HCT116 (cell line): ENCODE measurements at regions not wholly inside any gene's neighbourhood (a gene's known extent, or its start where the extent isn't known, plus 50 kb on each side); places are given as distances from the start of the nearest gene placed in this dataset.

ENCODE experiments used
- ATAC-seq: fragments of 200-7000 bp; cut with Tn5 transposase; 2 replicates; pipeline ENCODE4 v1.9.1; 2020; ENCODE audit warnings: mild to moderate bottlenecking, moderate library complexity
- BruUV-seq: library from RNA; stranded (reverse); fragments of 400-500 nt; replicated peaks from 2 replicates; lab custom pipeline; 2021; lab: Mats Ljungman, UMichigan
- CTCF ChIA-PET: fragments of 300-600 bp; sonication (Branson Sonifier 250); formaldehyde crosslinking; loops from one replicate; lab custom pipeline; 2021; ENCODE audit warnings: antibody characterized with exemption; lab: Charles Lee
- POLR2A ChIA-PET: fragments of 300-600, 350-600 bp; sonication (Branson Sonifier 250); formaldehyde crosslinking; loops from one replicate; lab custom pipeline; 2021; ENCODE audit warnings: antibody characterized with exemption; lab: Charles Lee
- RAD21 ChIA-PET, 2 experiments: fragments of 300-600 bp; sonication (Branson Sonifier 250); formaldehyde crosslinking; loops; one replicate each; lab custom pipeline; 2023; ENCODE audit warnings: low total read pairs in 2 of 2; ENCODE audit not compliant: uncharacterized antibody in 2 of 2, unreplicated experiment in 2 of 2, low non-redundant PET in 1 of 2; lab: Charles Lee
- DNase-seq: peaks from one replicate; pipeline ENCODE4 v3.0.0-alpha.2; 2010; ENCODE audit warnings: low read depth, low spot score
- H2AFZ ChIP-seq: fragments of 200-600 bp; shearing (Covaris generic), sonication (generic); 2 replicates; pipeline ENCODE4 v1.6.1; 2017; ENCODE audit warnings: low read depth, mixed run types, mixed read lengths, antibody characterized with exemption, low read length; ENCODE audit not compliant: poor library complexity, severe bottlenecking
- H3K27ac ChIP-seq: 2 replicates; pipeline ENCODE4 v1.5.1; 2012; ENCODE audit warnings: low read depth, low read length
- H3K27me3 ChIP-seq: fragments of 200-600 bp; sonication (generic); 2 replicates; pipeline ENCODE4 v1.6.1; 2016; ENCODE audit warnings: mixed run types, low read length, mixed read lengths; ENCODE audit not compliant: insufficient read depth
- H3K36me3 ChIP-seq, 2 experiments: fragments of 200-500 bp in 1 of 2; fragments of 200-600 bp in 1 of 2; sonication (Bioruptor generic) in 1 of 2; sonication (generic) in 1 of 2; 2 replicates each; pipeline versions ENCODE4 v1.5.1 to v1.6.1; 2014 to 2016; ENCODE audit warnings: low read length in 2 of 2, inconsistent platforms in 1 of 2, mixed read lengths in 1 of 2, mixed run types in 1 of 2; ENCODE audit not compliant: insufficient read depth in 2 of 2, control insufficient read depth in 1 of 2
- H3K4me1 ChIP-seq, 2 experiments: fragments of 200-600 bp in 1 of 2; sonication (generic) in 1 of 2; 2 replicates each; pipeline versions ENCODE4 v1.5.1 to v1.6.1; 2012 to 2017; ENCODE audit warnings: low read length in 2 of 2, inconsistent platforms in 1 of 2, mild to moderate bottlenecking in 1 of 2, mixed read lengths in 1 of 2, mixed run types in 1 of 2, moderate library complexity in 1 of 2; ENCODE audit not compliant: insufficient read depth in 2 of 2, control insufficient read depth in 1 of 2
- H3K4me2 ChIP-seq: fragments of 200-600 bp; sonication (generic); 2 replicates; pipeline ENCODE4 v1.6.1; 2017; ENCODE audit warnings: mixed run types, low read length, mixed read lengths
- H3K4me3 ChIP-seq, 2 experiments: fragments of 200-600 bp in 1 of 2; sonication (generic) in 1 of 2; replicated peaks in 1 of 2; 2 replicates each; pipeline ENCODE4 v1.5.1; 2011 to 2016; ENCODE audit warnings: low read length in 2 of 2, control low read depth in 1 of 2, low read depth in 1 of 2, mild to moderate bottlenecking in 1 of 2, mixed read lengths in 1 of 2, mixed run types in 1 of 2
- H3K79me2 ChIP-seq: fragments of 200-600 bp; sonication (generic); 2 replicates; pipeline ENCODE4 v1.6.1; 2017; ENCODE audit warnings: mild to moderate bottlenecking, mixed run types, low read length, moderate library complexity, mixed read lengths; ENCODE audit not compliant: insufficient read depth
- H3K9ac ChIP-seq: fragments of 200-600 bp; sonication (generic); 2 replicates; pipeline ENCODE4 v1.6.1; 2016; ENCODE audit warnings: low read length, mixed read lengths
- H3K9me2 ChIP-seq: fragments of 200-600 bp; sonication (generic), shearing (Covaris generic); 2 replicates; pipeline ENCODE4 v1.6.1; 2017; ENCODE audit warnings: mixed run types, mild to moderate bottlenecking, moderate library complexity; ENCODE audit not compliant: insufficient read depth
- H3K9me3 ChIP-seq, 2 experiments: fragments of 200-500 bp in 1 of 2; fragments of 200-600 bp in 1 of 2; sonication (Bioruptor generic) in 1 of 2; sonication (generic) in 1 of 2; 2 replicates each; pipeline ENCODE4 v1.6.1; 2014 to 2017; ENCODE audit warnings: low read length in 2 of 2, mixed read lengths in 2 of 2, inconsistent platforms in 1 of 2, low read depth in 1 of 2, mild to moderate bottlenecking in 1 of 2, mixed run types in 1 of 2, moderate library complexity in 1 of 2; ENCODE audit not compliant: control insufficient read depth in 1 of 2, insufficient read depth in 1 of 2
- H4K20me1 ChIP-seq: fragments of 200-600 bp; sonication (generic), shearing (Covaris generic); 2 replicates; pipeline ENCODE4 v1.6.1; 2017; ENCODE audit warnings: mixed run types, mild to moderate bottlenecking, moderate library complexity; ENCODE audit not compliant: insufficient read depth
- ELF1 ChIP-seq: IDR thresholded peaks from 2 replicates; pipeline ENCODE4 v1.6.1; 2012; ENCODE audit warnings: low read depth, borderline replicate concordance
- EZH2 ChIP-seq: fragments of 200-600 bp; sonication (generic); IDR thresholded peaks from 2 replicates; pipeline ENCODE4 v1.6.1; 2017; ENCODE audit warnings: antibody characterized with exemption, mixed run types
- FOSL1 ChIP-seq: IDR thresholded peaks from 2 replicates; pipeline ENCODE4 v1.6.1; 2012; ENCODE audit warnings: low read depth
- SIN3A ChIP-seq: IDR thresholded peaks from 2 replicates; pipeline ENCODE4 v1.6.1; 2012; ENCODE audit warnings: low read depth
- SP1 ChIP-seq: IDR thresholded peaks from 2 replicates; pipeline ENCODE4 v1.6.1; 2012; ENCODE audit warnings: low read depth
- YY1 ChIP-seq: IDR thresholded peaks from 2 replicates; pipeline ENCODE4 v1.6.1; 2011; ENCODE audit warnings: low read length, low read depth, moderate library complexity, mild to moderate bottlenecking; ENCODE audit not compliant: insufficient replicate concordance; ENCODE audit errors: extremely low read depth
- ZNF274 ChIP-seq: fragments of 200-500 bp; sonication (Bioruptor generic); IDR thresholded peaks from 2 replicates; pipeline ENCODE4 v1.6.1; 2014; ENCODE audit warnings: mild to moderate bottlenecking, low read depth, low read length, inconsistent platforms
- intact Hi-C: fragments of 100-400 bp; cut with micrococcal nuclease; formaldehyde crosslinking; loops from 2 replicates; pipeline ENCODE4 v1.10.0; 2022
- TF ChIP-seq, protein P1 (sequence below), 3 experiments: fragments of 200-600 bp in 1 of 3; sonication (generic) in 1 of 3; IDR thresholded peaks in 2 of 3; conservative IDR thresholded peaks in 1 of 3; 2 replicates each; pipeline ENCODE4 v1.5.1; 2012 to 2017; ENCODE audit warnings: low read depth in 2 of 3, low read length in 2 of 3, antibody characterized with exemption in 1 of 3, borderline replicate concordance in 1 of 3, control low read depth in 1 of 3, mild to moderate bottlenecking in 1 of 3, mixed read lengths in 1 of 3, mixed run types in 1 of 3, moderate library complexity in 1 of 3; ENCODE audit not compliant: insufficient read depth in 1 of 3

DNA sequence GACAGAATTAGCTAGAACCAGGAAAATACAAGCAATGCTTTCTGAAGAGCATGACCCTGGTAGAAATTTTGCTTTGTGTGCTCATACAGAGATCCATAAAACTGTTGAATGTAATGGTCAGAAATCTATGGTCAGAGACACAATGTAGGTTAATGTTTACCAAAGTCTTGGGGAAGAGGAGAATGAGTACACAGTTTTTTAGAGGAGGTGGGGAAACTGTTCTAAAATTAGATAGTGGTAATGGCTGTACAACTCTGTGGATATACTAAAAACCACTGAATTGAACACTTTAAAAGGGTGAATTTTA, 109.5 kb upstream of the ARHGAP5 start:
- H3K9ac ChIP-seq, result no peak overlapping the region
- no peak overlapping the region for H2AFZ ChIP-seq
- H3K79me2 ChIP-seq, result no peaks in the 10 kb centered on the region
- H3K36me3 ChIP-seq, result no peaks in the 10 kb centered on the region
- no TSS peak for BruUV-seq
- RAD21 ChIA-PET, result no interaction called here
- no peaks in the 10 kb centered on the region for H3K27me3 ChIP-seq
- H3K9me2 ChIP-seq, result no peaks in the 10 kb centered on the region
- no peak overlapping the region for H3K27ac ChIP-seq
- H3K9me3 ChIP-seq, result no peaks in the 10 kb centered on the region; a peak in 1 of 4 replicates
- peaks cover 0 to 7% of the 10 kb centered on the region in 2 experiments; a peak in 1 of 4 replicates for H3K4me1 ChIP-seq
- CTCF ChIA-PET, result no interaction called here
- TF ChIP-seq EZH2, result no peak
- no peak for TF ChIP-seq ZNF274
- TF ChIP-seq SIN3A, result no peak
- no peak for TF ChIP-seq YY1
- TF ChIP-seq ELF1, result no peak
- TF ChIP-seq, protein P1, sequence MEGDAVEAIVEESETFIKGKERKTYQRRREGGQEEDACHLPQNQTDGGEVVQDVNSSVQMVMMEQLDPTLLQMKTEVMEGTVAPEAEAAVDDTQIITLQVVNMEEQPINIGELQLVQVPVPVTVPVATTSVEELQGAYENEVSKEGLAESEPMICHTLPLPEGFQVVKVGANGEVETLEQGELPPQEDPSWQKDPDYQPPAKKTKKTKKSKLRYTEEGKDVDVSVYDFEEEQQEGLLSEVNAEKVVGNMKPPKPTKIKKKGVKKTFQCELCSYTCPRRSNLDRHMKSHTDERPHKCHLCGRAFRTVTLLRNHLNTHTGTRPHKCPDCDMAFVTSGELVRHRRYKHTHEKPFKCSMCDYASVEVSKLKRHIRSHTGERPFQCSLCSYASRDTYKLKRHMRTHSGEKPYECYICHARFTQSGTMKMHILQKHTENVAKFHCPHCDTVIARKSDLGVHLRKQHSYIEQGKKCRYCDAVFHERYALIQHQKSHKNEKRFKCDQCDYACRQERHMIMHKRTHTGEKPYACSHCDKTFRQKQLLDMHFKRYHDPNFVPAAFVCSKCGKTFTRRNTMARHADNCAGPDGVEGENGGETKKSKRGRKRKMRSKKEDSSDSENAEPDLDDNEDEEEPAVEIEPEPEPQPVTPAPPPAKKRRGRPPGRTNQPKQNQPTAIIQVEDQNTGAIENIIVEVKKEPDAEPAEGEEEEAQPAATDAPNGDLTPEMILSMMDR (IDR thresholded peaks at IDR 0.05 in 2 of 3, conservative IDR thresholded peaks at IDR 0.05 in 1 of 3; ENCODE audit: borderline replicate concordance in 1 of 3, insufficient read depth in 1 of 3, low read depth in 2 of 3, low read length in 2 of 3), result no peak
- POLR2A ChIA-PET, result no interaction called here
- no peak overlapping the region for H3K4me3 ChIP-seq
- no peaks in the 10 kb centered on the region for H4K20me1 ChIP-seq
- intact Hi-C loops, result no loop called here
- ATAC-seq, result no peak
- DNase-seq, result no peak
- no peak overlapping the region for H3K4me2 ChIP-seq

DNA sequence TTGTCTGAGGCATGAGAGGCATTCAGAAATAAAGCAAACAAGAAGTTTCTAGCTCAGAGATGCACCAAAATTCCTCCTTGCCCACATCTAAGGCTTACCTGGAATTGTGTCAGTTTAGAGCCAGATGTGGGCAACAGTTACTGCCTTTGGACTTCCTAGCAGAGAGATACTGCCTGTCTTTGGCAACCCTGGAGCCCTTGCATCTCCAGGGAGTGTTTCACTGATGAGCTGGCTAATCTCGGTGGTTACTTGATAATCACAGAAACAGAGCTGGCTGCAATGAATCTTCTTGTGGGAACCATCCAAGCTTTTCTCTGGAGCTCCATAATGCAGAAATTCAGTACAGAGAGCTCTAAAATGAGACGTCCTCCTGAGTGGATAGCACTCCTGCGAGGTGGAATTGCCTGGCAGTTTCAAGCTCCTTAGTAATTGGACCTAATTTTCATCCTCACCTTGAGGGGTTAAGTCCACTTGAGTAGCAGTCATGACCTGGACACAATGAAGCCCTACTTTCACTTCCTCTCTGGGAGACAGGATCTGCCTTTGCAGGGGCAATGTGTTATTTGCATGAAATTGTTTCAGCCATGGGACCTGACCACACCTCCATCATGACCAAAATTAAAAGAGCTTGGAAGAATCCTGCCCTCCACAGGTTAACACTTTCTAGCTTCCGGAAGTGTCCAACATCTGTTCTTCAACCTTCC, 108.8 kb upstream of the ARHGAP5 start:
- BruUV-seq, result no TSS peak
- DNase-seq, result no peak
- CTCF ChIA-PET, result no interaction called here
- no peak overlapping the region for H3K27ac ChIP-seq
- ATAC-seq, result no peak
- no peaks in the 10 kb centered on the region for H3K79me2 ChIP-seq
- H3K4me2 ChIP-seq, result no peak overlapping the region
- H3K9ac ChIP-seq, result no peak overlapping the region
- RAD21 ChIA-PET, result no interaction called here
- no peaks in the 10 kb centered on the region for H3K36me3 ChIP-seq
- no peaks in the 10 kb centered on the region; a peak in 1 of 4 replicates for H3K9me3 ChIP-seq
- H3K4me3 ChIP-seq, result no peak overlapping the region
- TF ChIP-seq, protein P1 (IDR thresholded peaks at IDR 0.05 in 2 of 3, conservative IDR thresholded peaks at IDR 0.05 in 1 of 3; ENCODE audit: borderline replicate concordance in 1 of 3, insufficient read depth in 1 of 3, low read depth in 2 of 3, low read length in 2 of 3), result no peak
- TF ChIP-seq EZH2 (no peak), FOSL1 (no peak), SP1 (no peak), ZNF274 (no peak)
- TF ChIP-seq, all 23 proteins: peak for 0
- Histone ChIP-seq H2AFZ (no peak overlapping the region), H3K4me1 (peaks cover 0 to 7% of the 10 kb centered on the region in 2 experiments; a peak in 1 of 4 replicates), H3K9me2 (no peaks in the 10 kb centered on the region), H4K20me1 (no peaks in the 10 kb centered on the region), H3K27me3 (no peaks in the 10 kb centered on the region)
- POLR2A ChIA-PET, result no interaction called here
- intact Hi-C loops, result no loop called here
